ENCODE measurements at regions not wholly inside any gene's neighbourhood (a gene's known extent, or its start where the extent isn't known, plus 50 kb on each side); places are given as distances from the start of the nearest gene placed in this dataset.
A peak's percentile ranks its signal among the peaks of the same experiment; 100 is the strongest.

DNA sequence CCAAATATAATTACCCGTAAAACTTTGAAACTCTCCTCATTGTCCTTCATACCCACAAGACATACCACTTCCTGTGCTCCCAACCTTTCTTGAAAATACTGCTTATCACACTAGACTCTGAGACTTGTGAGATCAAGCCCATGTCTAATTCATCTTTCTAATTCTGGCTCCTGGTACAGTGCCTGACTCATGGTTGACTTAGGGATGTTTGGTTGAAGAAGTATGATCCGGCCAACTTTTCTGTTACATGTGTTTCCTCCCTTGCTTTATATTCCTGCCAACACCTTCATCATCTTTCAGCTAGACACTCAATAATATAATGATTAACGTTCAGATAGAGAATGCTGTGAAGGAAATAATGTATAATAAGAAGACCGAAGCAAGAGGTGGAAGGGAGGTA, 58.2 kb downstream of the MEX3B start:
- DNase-seq, result no peak

DNA sequence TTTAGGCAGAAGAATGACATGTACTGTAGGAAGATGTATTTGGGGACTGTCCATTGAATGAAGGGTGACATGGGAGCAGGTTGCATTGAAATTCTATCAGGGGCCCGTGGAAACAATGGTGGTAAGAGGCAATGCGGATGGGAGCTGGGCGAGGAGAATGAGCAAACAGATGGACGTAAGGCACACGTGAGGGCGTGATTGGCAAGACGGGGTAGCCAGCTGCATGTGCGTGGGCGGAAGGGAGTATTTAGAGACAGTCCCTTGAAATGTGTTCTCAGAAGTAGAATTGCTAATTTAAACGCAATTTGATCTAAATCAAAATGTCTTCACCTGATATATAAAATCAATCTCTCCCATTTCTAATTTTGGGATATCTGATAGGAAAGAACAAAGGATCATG, 62.3 kb downstream of the MEX3B start:
- no peak for DNase-seq

GRCh38 chr15:81982808-81983207, 63.0 kb downstream of the MEX3B start:
- DNase-seq, result no peak

DNA sequence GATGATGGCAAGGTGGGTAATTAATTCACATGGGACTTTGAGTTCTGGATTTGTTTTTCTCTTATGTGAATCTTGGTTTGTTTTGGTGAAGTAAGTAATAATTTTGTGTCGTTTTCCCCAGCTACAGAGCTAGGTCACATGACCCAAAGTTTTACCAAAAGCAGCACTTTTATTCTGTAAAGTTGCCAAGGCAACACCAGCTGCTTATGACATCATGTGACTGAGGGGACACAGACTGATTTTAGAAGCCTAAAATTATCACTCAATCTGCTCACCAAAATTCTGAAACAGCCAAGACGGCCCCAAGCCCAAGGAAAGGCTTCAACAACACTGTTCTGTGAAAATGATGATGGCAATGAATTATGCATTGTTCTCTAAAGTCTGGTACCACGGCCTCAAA, 63.9 kb downstream of the MEX3B start:
- DNase-seq, result no peak

- no peak for DNase-seq
Measured at GRCh38 chr15:81977464-81977863, 68.4 kb downstream of the MEX3B start.

DNA sequence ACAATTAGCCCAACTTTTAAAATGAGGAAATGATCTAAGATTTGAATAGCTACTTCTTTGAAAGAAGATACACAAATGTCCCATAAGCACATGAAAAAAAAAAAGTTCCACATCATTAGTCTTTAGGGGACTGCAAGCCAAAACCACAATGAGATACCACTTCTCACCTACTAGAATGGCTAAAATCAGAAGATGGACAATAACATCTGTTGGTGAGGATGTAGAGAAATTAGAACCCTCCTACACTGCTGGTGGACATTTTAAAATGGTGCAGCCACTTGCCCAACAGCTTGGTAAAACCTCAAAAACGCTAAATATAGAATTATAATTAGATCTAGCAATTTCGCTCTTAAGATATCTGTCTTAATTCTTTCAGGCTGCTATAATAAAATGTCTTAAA, 77.1 kb downstream of the MEX3B start:
- DNase-seq, result no peak

DNA sequence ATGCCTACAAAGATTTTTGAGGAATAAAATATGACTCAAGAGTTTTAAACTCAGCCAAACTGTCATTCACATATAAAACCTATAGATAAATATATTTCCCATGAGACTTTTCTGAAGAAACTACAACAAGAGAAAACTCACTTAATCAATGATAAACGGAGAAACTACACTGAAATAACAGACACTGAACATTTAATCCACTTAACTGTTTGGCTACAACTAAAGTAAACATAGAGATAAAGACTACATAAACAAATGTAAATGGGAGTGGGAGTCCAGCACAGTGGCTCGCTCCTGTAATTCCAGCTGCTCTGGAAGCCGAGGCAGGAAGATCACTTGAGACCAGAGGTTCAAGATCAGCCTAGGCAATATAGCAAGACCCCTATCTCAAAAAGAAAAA, 79.2 kb downstream of the MEX3B start:
- DNase-seq, result no peak

GRCh38 chr15:81962482-81962881, 83.3 kb downstream of the MEX3B start:
- DNase-seq, result peak; percentile 5

DNA sequence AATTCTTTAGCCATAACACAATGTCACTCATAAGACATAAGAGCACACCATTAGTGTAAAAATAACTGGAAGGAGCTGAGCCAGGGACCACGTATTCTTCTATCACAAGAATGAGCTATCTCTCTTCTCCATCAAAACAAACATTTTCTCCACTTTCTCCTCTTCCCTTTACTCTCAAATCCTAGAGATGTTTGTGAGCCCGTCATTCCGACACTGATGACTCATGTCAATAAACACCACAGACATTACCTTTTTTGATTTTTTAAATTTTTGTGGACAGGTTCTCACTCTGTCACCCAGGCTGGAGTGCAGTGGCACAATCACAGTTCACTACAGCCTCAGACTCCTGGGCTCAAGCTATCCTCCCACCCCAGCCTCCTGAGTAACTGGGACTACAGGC, 86.6 kb downstream of the MEX3B start:
- no peak for DNase-seq

DNA sequence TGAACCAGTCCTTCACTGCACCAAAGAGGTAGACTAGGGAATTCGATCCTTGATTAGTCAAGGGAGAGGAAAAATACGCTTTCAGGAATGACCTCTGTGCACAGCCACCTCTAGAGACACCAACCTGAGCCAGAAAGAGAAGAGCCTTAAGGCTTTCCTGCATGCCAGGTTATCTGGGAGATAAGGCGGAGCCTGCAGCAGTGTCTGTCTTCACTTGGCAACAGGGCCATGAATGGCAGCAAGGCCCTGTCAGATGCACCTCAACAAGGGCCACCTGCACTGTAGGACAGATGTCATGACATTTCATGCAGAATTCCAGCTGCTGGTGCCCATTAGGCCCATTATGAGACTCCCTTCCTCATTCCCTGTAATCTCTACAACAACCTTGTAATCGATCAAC, 88.1 kb downstream of the MEX3B start:
- DNase-seq, result no peak

GRCh38 chr15:81955382-81956062, 90.3 kb downstream of the MEX3B start:
- no peak for DNase-seq

DNA sequence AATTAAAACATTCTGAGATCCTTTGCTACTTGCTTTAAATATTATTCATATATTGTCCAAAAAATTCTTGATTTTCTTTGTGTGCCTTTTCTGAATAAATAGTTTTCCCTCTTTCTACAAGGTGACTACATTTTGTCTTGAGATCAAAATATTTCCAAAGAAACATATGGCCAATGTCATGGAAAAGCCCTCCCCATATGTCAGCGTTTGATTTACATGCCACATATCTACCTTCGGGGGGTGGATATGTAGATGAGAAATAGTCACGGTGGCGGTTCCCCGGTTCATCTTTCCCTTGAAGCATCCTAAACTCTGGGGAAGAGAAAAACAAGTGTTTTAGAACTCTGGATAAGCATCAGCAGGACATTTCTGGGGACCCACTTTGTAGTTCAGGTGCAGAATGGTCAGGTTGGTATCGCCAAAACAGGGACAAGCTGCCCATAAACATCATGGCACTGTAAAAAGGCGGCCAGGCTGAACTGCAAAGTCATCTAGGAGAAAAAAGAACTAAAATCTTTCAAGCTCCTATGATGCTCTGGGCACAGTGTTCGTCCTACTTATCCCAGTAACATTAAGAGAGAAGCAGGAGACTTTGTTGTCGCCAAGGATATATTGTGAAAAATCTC, 91.5 kb downstream of the MEX3B start:
- DNase-seq, result no peak

- no peak for DNase-seq
Measured at GRCh38 chr15:81950841-81951414, 94.9 kb downstream of the MEX3B start.

- DNase-seq, result no peak
Measured at GRCh38 chr15:81948751-81949150, 97.1 kb downstream of the MEX3B start.

GRCh38 chr15:81948222-81948621, 97.6 kb downstream of the MEX3B start:
- no peak for DNase-seq

DNA sequence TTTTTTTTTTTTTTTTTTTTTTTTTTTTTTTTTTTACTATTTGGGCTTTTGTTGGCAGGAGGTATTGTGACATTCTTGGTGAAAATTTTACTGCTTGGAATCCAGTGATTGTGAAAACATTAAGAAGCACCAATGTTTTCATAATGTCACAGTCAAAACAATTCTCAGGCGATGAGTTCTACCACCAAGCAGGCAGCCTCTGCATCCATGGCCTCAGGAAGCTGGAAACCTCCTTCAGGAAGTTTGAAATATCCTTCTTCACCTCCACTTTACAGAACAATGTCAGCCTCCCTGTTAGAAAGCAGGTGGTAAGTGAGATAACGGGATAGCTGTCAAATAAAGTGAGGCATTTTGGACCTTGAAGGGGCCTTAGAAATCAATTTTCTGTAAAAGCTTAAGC, 98.3 kb downstream of the MEX3B start:
- no peak for DNase-seq

- DNase-seq, result no peak
Measured at GRCh38 chr15:81945014-81945615, 100.7 kb downstream of the MEX3B start.

- no peak for DNase-seq
Measured at GRCh38 chr15:81942655-81943195, 103.1 kb downstream of the MEX3B start.

DNA sequence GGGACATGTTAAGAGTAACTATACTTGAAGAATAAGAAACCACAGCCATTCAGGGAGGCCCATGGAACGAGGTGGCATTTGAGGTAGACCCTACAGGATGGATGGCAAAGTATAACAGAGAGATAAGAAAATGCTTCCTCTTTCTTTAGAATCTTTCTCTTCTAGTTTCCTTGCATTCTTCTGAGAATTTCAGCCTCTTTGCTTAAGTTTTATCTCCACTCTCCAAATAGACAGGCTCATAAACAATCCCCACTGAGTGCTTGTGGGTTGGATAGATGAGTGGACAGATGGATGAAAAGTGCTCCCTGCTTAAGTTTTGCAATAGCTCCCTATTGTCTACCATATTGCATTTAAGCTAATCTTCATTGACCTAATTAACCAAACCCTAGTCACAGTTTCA, 103.7 kb downstream of the MEX3B start:
- DNase-seq, result no peak

GRCh38 chr15:81941479-81941878, 104.3 kb downstream of the MEX3B start:
- DNase-seq, result no peak

GRCh38 chr15:81940467-81941451, 105.1 kb downstream of the MEX3B start:
- DNase-seq, result no peak

GRCh38 chr15:81939604-81940440, 106.0 kb downstream of the MEX3B start:
- no peak for DNase-seq

Measured in NCI-H1105 treated with DMSO at 0.1 percent for 48 hours (cell line).